ES-I3 (cell line): ENCODE measurements at regions not wholly inside any gene's neighbourhood (a gene's known extent, or its start where the extent isn't known, plus 50 kb on each side); places are given as distances from the start of the nearest gene placed in this dataset.

ENCODE experiments used
- H3K36me3 ChIP-seq: 2 replicates; pipeline ENCODE4 v1.6.1; 2013; ENCODE audit warnings: mild to moderate bottlenecking, low read length, control low read depth, moderate library complexity; ENCODE audit not compliant: insufficient read depth
- H3K4me1 ChIP-seq: 2 replicates; pipeline ENCODE4 v1.6.1; 2013; ENCODE audit warnings: mild to moderate bottlenecking, control low read depth, low read length; ENCODE audit not compliant: insufficient read depth
- H3K9ac ChIP-seq: 2 replicates; pipeline ENCODE4 v1.6.1; 2013; ENCODE audit warnings: low read depth, mild to moderate bottlenecking, low read length, moderate library complexity
- H3K9me3 ChIP-seq: 2 replicates; pipeline ENCODE4 v1.6.1; 2013; ENCODE audit warnings: mild to moderate bottlenecking, low read length, moderate library complexity; ENCODE audit not compliant: control insufficient read depth, insufficient read depth

- Histone ChIP-seq H3K9me3 (no peaks in the 10 kb centered on the region; the same call in 1 of the 2 replicates), H3K9ac (no peak overlapping the region), H3K36me3 (no peaks in the 10 kb centered on the region), H3K4me1 (no peaks in the 10 kb centered on the region)
Observed at GRCh38 chr1:4602462-4603294, 51.7 kb upstream of the AJAP1 start.

- Histone ChIP-seq H3K9me3 (no peaks in the 10 kb centered on the region; the same call in 1 of the 2 replicates), H3K4me1 (no peaks in the 10 kb centered on the region), H3K9ac (no peak overlapping the region), H3K36me3 (no peaks in the 10 kb centered on the region)
Observed at GRCh38 chr1:4603295-4604110, 50.9 kb upstream of the AJAP1 start.
